GM12875 (cell line): ENCODE measurements at regions not wholly inside any gene's neighbourhood (a gene's known extent, or its start where the extent isn't known, plus 50 kb on each side); places are given as distances from the start of the nearest gene placed in this dataset.

Experiments used
- H3K4me3 ChIP-seq: one replicate; pipeline ENCODE4 v1.5.1; 2011; ENCODE audit warnings: low read depth, low read length, control low read depth
- CTCF ChIP-seq: IDR thresholded peaks from 2 replicates; pipeline ENCODE4 v1.5.1; 2011; ENCODE audit warnings: low read depth, mild to moderate bottlenecking, control low read depth, inconsistent platforms, low read length, moderate library complexity, borderline replicate concordance; ENCODE audit not compliant: insufficient read depth

- no peak overlapping the region for H3K4me3 ChIP-seq
- no peak for TF ChIP-seq CTCF
Measured at GRCh38 chr16:74200921-74201320, 95.7 kb upstream of the PSMD7 start.

GRCh38 chr16:74199842-74200124, 96.8 kb upstream of the PSMD7 start:
- no peak for TF ChIP-seq CTCF

GRCh38 chr16:74199066-74199841, 97.4 kb upstream of the PSMD7 start:
- TF ChIP-seq CTCF = no peak
- H3K4me3 ChIP-seq = no peak overlapping the region

More at GRCh38 chr16:74199842-74200124, 96.8 kb upstream of the PSMD7 start:
- no peak overlapping the region for H3K4me3 ChIP-seq

- TF ChIP-seq CTCF = no peak
- H3K4me3 ChIP-seq = no peak overlapping the region
Measured at GRCh38 chr16:74192281-74192797, 104.3 kb upstream of the PSMD7 start.

- TF ChIP-seq CTCF = no peak
- H3K4me3 ChIP-seq = no peak overlapping the region
Measured at GRCh38 chr16:74190292-74190691, 106.3 kb upstream of the PSMD7 start.

GRCh38 chr16:74188856-74189255, 107.8 kb upstream of the PSMD7 start:
- TF ChIP-seq CTCF = no peak
- no peak overlapping the region for H3K4me3 ChIP-seq

GRCh38 chr16:74186561-74186971, 110.0 kb upstream of the PSMD7 start:
- TF ChIP-seq CTCF = no peak
- H3K4me3 ChIP-seq = no peak overlapping the region
